HCT116 (cell line): ENCODE measurements at regions not wholly inside any gene's neighbourhood (a gene's known extent, or its start where the extent isn't known, plus 50 kb on each side); places are given as distances from the start of the nearest gene placed in this dataset.

Experiments used
- ATAC-seq: fragments of 200-7000 bp; cut with Tn5 transposase; 2 replicates; pipeline ENCODE4 v1.9.1; 2020; ENCODE audit warnings: mild to moderate bottlenecking, moderate library complexity
- BruUV-seq: library from RNA; stranded (reverse); fragments of 400-500 nt; replicated peaks from 2 replicates; lab custom pipeline; 2021; lab: Mats Ljungman, UMichigan
- CTCF ChIA-PET: fragments of 300-600 bp; sonication (Branson Sonifier 250); formaldehyde crosslinking; loops from one replicate; lab custom pipeline; 2021; ENCODE audit warnings: antibody characterized with exemption; lab: Charles Lee
- POLR2A ChIA-PET: fragments of 300-600, 350-600 bp; sonication (Branson Sonifier 250); formaldehyde crosslinking; loops from one replicate; lab custom pipeline; 2021; ENCODE audit warnings: antibody characterized with exemption; lab: Charles Lee
- RAD21 ChIA-PET, 2 experiments: fragments of 300-600 bp; sonication (Branson Sonifier 250); formaldehyde crosslinking; loops; one replicate each; lab custom pipeline; 2023; ENCODE audit warnings: low total read pairs in 2 of 2; ENCODE audit not compliant: uncharacterized antibody in 2 of 2, unreplicated experiment in 2 of 2, low non-redundant PET in 1 of 2; lab: Charles Lee
- DNase-seq: peaks from one replicate; pipeline ENCODE4 v3.0.0-alpha.2; 2010; ENCODE audit warnings: low read depth, low spot score
- H2AFZ ChIP-seq: fragments of 200-600 bp; shearing (Covaris generic), sonication (generic); 2 replicates; pipeline ENCODE4 v1.6.1; 2017; ENCODE audit warnings: low read depth, mixed run types, mixed read lengths, antibody characterized with exemption, low read length; ENCODE audit not compliant: poor library complexity, severe bottlenecking
- H3K27ac ChIP-seq: 2 replicates; pipeline ENCODE4 v1.5.1; 2012; ENCODE audit warnings: low read depth, low read length
- H3K27me3 ChIP-seq: fragments of 200-600 bp; sonication (generic); 2 replicates; pipeline ENCODE4 v1.6.1; 2016; ENCODE audit warnings: mixed run types, low read length, mixed read lengths; ENCODE audit not compliant: insufficient read depth
- H3K36me3 ChIP-seq, 2 experiments: fragments of 200-500 bp in 1 of 2; fragments of 200-600 bp in 1 of 2; sonication (Bioruptor generic) in 1 of 2; sonication (generic) in 1 of 2; 2 replicates each; pipeline versions ENCODE4 v1.5.1 to v1.6.1; 2014 to 2016; ENCODE audit warnings: low read length in 2 of 2, inconsistent platforms in 1 of 2, mixed read lengths in 1 of 2, mixed run types in 1 of 2; ENCODE audit not compliant: insufficient read depth in 2 of 2, control insufficient read depth in 1 of 2
- H3K4me1 ChIP-seq, 2 experiments: fragments of 200-600 bp in 1 of 2; sonication (generic) in 1 of 2; 2 replicates each; pipeline versions ENCODE4 v1.5.1 to v1.6.1; 2012 to 2017; ENCODE audit warnings: low read length in 2 of 2, inconsistent platforms in 1 of 2, mild to moderate bottlenecking in 1 of 2, mixed read lengths in 1 of 2, mixed run types in 1 of 2, moderate library complexity in 1 of 2; ENCODE audit not compliant: insufficient read depth in 2 of 2, control insufficient read depth in 1 of 2
- H3K4me2 ChIP-seq: fragments of 200-600 bp; sonication (generic); 2 replicates; pipeline ENCODE4 v1.6.1; 2017; ENCODE audit warnings: mixed run types, low read length, mixed read lengths
- H3K4me3 ChIP-seq, 2 experiments: fragments of 200-600 bp in 1 of 2; sonication (generic) in 1 of 2; replicated peaks in 1 of 2; 2 replicates each; pipeline ENCODE4 v1.5.1; 2011 to 2016; ENCODE audit warnings: low read length in 2 of 2, control low read depth in 1 of 2, low read depth in 1 of 2, mild to moderate bottlenecking in 1 of 2, mixed read lengths in 1 of 2, mixed run types in 1 of 2
- H3K79me2 ChIP-seq: fragments of 200-600 bp; sonication (generic); 2 replicates; pipeline ENCODE4 v1.6.1; 2017; ENCODE audit warnings: mild to moderate bottlenecking, mixed run types, low read length, moderate library complexity, mixed read lengths; ENCODE audit not compliant: insufficient read depth
- H3K9ac ChIP-seq: fragments of 200-600 bp; sonication (generic); 2 replicates; pipeline ENCODE4 v1.6.1; 2016; ENCODE audit warnings: low read length, mixed read lengths
- H3K9me2 ChIP-seq: fragments of 200-600 bp; sonication (generic), shearing (Covaris generic); 2 replicates; pipeline ENCODE4 v1.6.1; 2017; ENCODE audit warnings: mixed run types, mild to moderate bottlenecking, moderate library complexity; ENCODE audit not compliant: insufficient read depth
- H3K9me3 ChIP-seq, 2 experiments: fragments of 200-500 bp in 1 of 2; fragments of 200-600 bp in 1 of 2; sonication (Bioruptor generic) in 1 of 2; sonication (generic) in 1 of 2; 2 replicates each; pipeline ENCODE4 v1.6.1; 2014 to 2017; ENCODE audit warnings: low read length in 2 of 2, mixed read lengths in 2 of 2, inconsistent platforms in 1 of 2, low read depth in 1 of 2, mild to moderate bottlenecking in 1 of 2, mixed run types in 1 of 2, moderate library complexity in 1 of 2; ENCODE audit not compliant: control insufficient read depth in 1 of 2, insufficient read depth in 1 of 2
- H4K20me1 ChIP-seq: fragments of 200-600 bp; sonication (generic), shearing (Covaris generic); 2 replicates; pipeline ENCODE4 v1.6.1; 2017; ENCODE audit warnings: mixed run types, mild to moderate bottlenecking, moderate library complexity; ENCODE audit not compliant: insufficient read depth
- CBX3 ChIP-seq: IDR thresholded peaks from 2 replicates; pipeline ENCODE4 v1.6.1; 2012; ENCODE audit warnings: low read depth
- EZH2 ChIP-seq: fragments of 200-600 bp; sonication (generic); IDR thresholded peaks from 2 replicates; pipeline ENCODE4 v1.6.1; 2017; ENCODE audit warnings: antibody characterized with exemption, mixed run types
- JUND ChIP-seq: IDR thresholded peaks from 2 replicates; pipeline ENCODE4 v1.6.1; 2012
- POLR2AphosphoS5 ChIP-seq: IDR thresholded peaks from 2 replicates; pipeline ENCODE4 v1.6.1; 2011; ENCODE audit warnings: mild to moderate bottlenecking, low read depth, low read length, moderate library complexity
- YY1 ChIP-seq: IDR thresholded peaks from 2 replicates; pipeline ENCODE4 v1.6.1; 2011; ENCODE audit warnings: low read length, low read depth, moderate library complexity, mild to moderate bottlenecking; ENCODE audit not compliant: insufficient replicate concordance; ENCODE audit errors: extremely low read depth
- intact Hi-C: fragments of 100-400 bp; cut with micrococcal nuclease; formaldehyde crosslinking; loops from 2 replicates; pipeline ENCODE4 v1.10.0; 2022

GRCh38 chr9:88936132-88936531, 55.1 kb upstream of the S1PR3 start:
- no peaks in the 10 kb centered on the region for H3K27me3 ChIP-seq
- RAD21 ChIA-PET = no interaction called here
- DNase-seq = no peak
- H3K9me3 ChIP-seq = no peaks in the 10 kb centered on the region
- H3K4me1 ChIP-seq = no peaks in the 10 kb centered on the region
- H3K27ac ChIP-seq = no peak overlapping the region
- H3K36me3 ChIP-seq = no peaks in the 10 kb centered on the region
- no peak for ATAC-seq
- H3K9me2 ChIP-seq = no peaks in the 10 kb centered on the region
- no peak overlapping the region for H3K9ac ChIP-seq
- BruUV-seq = no TSS peak
- H3K79me2 ChIP-seq = no peaks in the 10 kb centered on the region
- H4K20me1 ChIP-seq = no peaks in the 10 kb centered on the region
- no peak overlapping the region for H3K4me2 ChIP-seq
- CTCF ChIA-PET = no interaction called here
- TF ChIP-seq YY1 (no peak), JUND (no peak), CBX3 (no peak)
- intact Hi-C loops = no loop called here
- H2AFZ ChIP-seq = no peak overlapping the region
- POLR2A ChIA-PET = no interaction called here
- H3K4me3 ChIP-seq = no peak overlapping the region

- no peak for TF ChIP-seq EZH2
- TF ChIP-seq POLR2AphosphoS5 = no peak
- no peak for TF ChIP-seq YY1
- no peak for ATAC-seq
Observed at GRCh38 chr9:88936668-88937067, 54.6 kb upstream of the S1PR3 start.

More at GRCh38 chr9:88936668-88937067, 54.6 kb upstream of the S1PR3 start:
- BruUV-seq = no TSS peak
- no peak overlapping the region for H3K27ac ChIP-seq
- no peaks in the 10 kb centered on the region for H3K27me3 ChIP-seq
- no peaks in the 10 kb centered on the region for H3K4me1 ChIP-seq
- no peak for DNase-seq
- no peak overlapping the region for H2AFZ ChIP-seq
- CTCF ChIA-PET = no interaction called here
- no peak overlapping the region for H3K4me2 ChIP-seq
- intact Hi-C loops = no loop called here
- H4K20me1 ChIP-seq = no peaks in the 10 kb centered on the region
- no peaks in the 10 kb centered on the region for H3K79me2 ChIP-seq
- RAD21 ChIA-PET = no interaction called here
- no peak overlapping the region for H3K9ac ChIP-seq
- POLR2A ChIA-PET = no interaction called here
- H3K36me3 ChIP-seq = no peaks in the 10 kb centered on the region
- H3K4me3 ChIP-seq = no peak overlapping the region
- no peaks in the 10 kb centered on the region for H3K9me2 ChIP-seq
- H3K9me3 ChIP-seq = no peaks in the 10 kb centered on the region
